PC-9 (cell line): ENCODE measurements at regions not wholly inside any gene's neighbourhood (a gene's known extent, or its start where the extent isn't known, plus 50 kb on each side); places are given as distances from the start of the nearest gene placed in this dataset.

Experiments
- CTCF ChIP-seq: fragments of 200-600 bp; sonication (generic); conservative IDR thresholded peaks from 2 replicates; pipeline ENCODE4 v1.6.1; 2017; ENCODE audit warnings: mixed run types, antibody characterized with exemption, mild to moderate bottlenecking, moderate library complexity
- EZH2 ChIP-seq: fragments of 200-600 bp; sonication (generic); IDR thresholded peaks from 2 replicates; pipeline ENCODE4 v1.8.0; 2017; ENCODE audit warnings: antibody characterized with exemption, low read depth

GRCh38 chr9:108012886-108013665 is 523.5 kb upstream of the KLF4 start:
- TF ChIP-seq CTCF (no peak), EZH2 (no peak)
